ENCODE measurements at regions not wholly inside any gene's neighbourhood (a gene's known extent, or its start where the extent isn't known, plus 50 kb on each side); places are given as distances from the start of the nearest gene placed in this dataset.

GRCh38 chr5:103981592-103981991 is 419.0 kb upstream of the NUDT12 start:
- no peak for TF ChIP-seq CTCF (conservative IDR thresholded peaks at IDR 0.05 in 1 of 2, IDR thresholded peaks at IDR 0.05 in 1 of 2; ENCODE audit: extremely low read depth in 1 of 2, insufficient read depth in 1 of 2, low read depth in 1 of 2, low read length in 2 of 2)
- no peak for TF ChIP-seq EZH2 (IDR thresholded peaks at IDR 0.05; ENCODE audit: borderline replicate concordance, low read length)

Measured in mammary epithelial cell (primary cell).